K562 (cell line): ENCODE measurements at regions not wholly inside any gene's neighbourhood (a gene's known extent, or its start where the extent isn't known, plus 50 kb on each side); places are given as distances from the start of the nearest gene placed in this dataset.

Experiments
- ATAC-seq: fragments of 200-7000 bp; cut with Tn5 transposase; 3 replicates; pipeline ENCODE4 v1.9.1; 2020; ENCODE audit warnings: moderate library complexity
- BruUV-seq: library from RNA; stranded (reverse); fragments of 400-500 nt; replicated peaks from 2 replicates; lab custom pipeline; 2021; lab: Mats Ljungman, UMichigan
- CTCF ChIA-PET: fragments of 300-600 bp; formaldehyde crosslinking; extraction: SDS; loops from one replicate; lab custom pipeline; 2021; ENCODE audit warnings: low intra/inter-chr PET ratio; lab: Yijun Ruan, JAX
- POLR2A ChIA-PET: fragments of 300-600, 350-650 bp; sonication (Branson Sonifier 250); formaldehyde crosslinking; extraction: SDS; loops from one replicate; lab custom pipeline; 2021; ENCODE audit warnings: antibody characterized with exemption, inconsistent platforms; lab: Yijun Ruan, JAX
- DNase-seq, 4 experiments: peaks; one replicate each; pipeline versions ENCODE4 v3.0.0 to v3.0.0-alpha.2; 2011 to 2018; ENCODE audit warnings: low spot score in 3 of 4, mixed read lengths in 3 of 4; ENCODE audit errors: extremely low read depth in 1 of 4
- FAIRE-seq: peaks from 2 replicates; lab custom pipeline; 2011; peaks lifted over from hg19 to GRCh38; lab: Jason Lieb, UNC
- H2AFZ ChIP-seq: 2 replicates; pipeline ENCODE4 v1.6.0; 2011; ENCODE audit warnings: low read depth, low read length, control low read depth, inconsistent platforms
- H3K27ac ChIP-seq: fragments of 200-600 bp; 3 replicates; pipeline ENCODE4 v1.8.0; 2011; ENCODE audit warnings: low read depth, mild to moderate bottlenecking, control low read depth, inconsistent platforms, low read length, moderate library complexity, mixed read lengths; ENCODE audit errors: extremely low read depth
- H3K27me3 ChIP-seq, 2 experiments: fragments of 300-600 bp in 1 of 2; 2 replicates in 1 of 2; 3 replicates in 1 of 2; pipeline versions ENCODE4 v1.6.0 to v1.8.0; 2011; ENCODE audit warnings: inconsistent platforms in 2 of 2, low read length in 2 of 2, mild to moderate bottlenecking in 1 of 2, mixed read lengths in 1 of 2, moderate library complexity in 1 of 2; ENCODE audit not compliant: control insufficient read depth in 2 of 2, insufficient read depth in 2 of 2
- H3K36me3 ChIP-seq: fragments of 300-600 bp; 3 replicates; pipeline ENCODE4 v1.8.0; 2011; ENCODE audit warnings: mild to moderate bottlenecking, low read length, inconsistent platforms; ENCODE audit not compliant: control insufficient read depth, insufficient read depth
- H3K4me1 ChIP-seq, 2 experiments: fragments of 200-600 bp in 1 of 2; replicated peaks in 1 of 2; 2 replicates in 1 of 2; 3 replicates in 1 of 2; pipeline versions ENCODE4 v1.5.1 to v1.8.0; 2011; ENCODE audit warnings: inconsistent platforms in 2 of 2, low read length in 2 of 2, mild to moderate bottlenecking in 1 of 2, mixed read lengths in 1 of 2, moderate library complexity in 1 of 2; ENCODE audit not compliant: control insufficient read depth in 2 of 2, insufficient read depth in 2 of 2
- H3K4me2 ChIP-seq: 2 replicates; pipeline ENCODE4 v1.6.1; 2011; ENCODE audit warnings: low read length, control low read depth, inconsistent platforms, mixed read lengths; ENCODE audit not compliant: insufficient read depth
- H3K4me3 ChIP-seq: fragments of 200-600 bp; sonication (generic), shearing (Covaris generic); 2 replicates; pipeline ENCODE4 v1.5.1; 2016; ENCODE audit warnings: control low read depth, inconsistent platforms
- H3K79me2 ChIP-seq: fragments of 200-600 bp; 3 replicates; pipeline ENCODE4 v1.8.0; 2011; ENCODE audit warnings: low read length, inconsistent platforms; ENCODE audit not compliant: control insufficient read depth, insufficient read depth
- H3K9ac ChIP-seq, 2 experiments: 2 replicates each; pipeline versions ENCODE4 v1.6.0 to v1.6.1; 2011; ENCODE audit warnings: low read depth in 2 of 2, low read length in 2 of 2, control low read depth in 1 of 2, inconsistent platforms in 1 of 2, mild to moderate bottlenecking in 1 of 2, mixed read lengths in 1 of 2; ENCODE audit not compliant: insufficient read depth in 1 of 2
- H3K9me1 ChIP-seq: one replicate; pipeline ENCODE4 v1.6.0; 2011; ENCODE audit warnings: inconsistent platforms, mild to moderate bottlenecking, low read length, moderate library complexity; ENCODE audit not compliant: control insufficient read depth, insufficient read depth
- H3K9me3 ChIP-seq: replicated peaks from 2 replicates; pipeline ENCODE4 v1.5.1; 2011; ENCODE audit warnings: low read depth, low read length, inconsistent platforms; ENCODE audit not compliant: control insufficient read depth, insufficient read depth
- H4K20me1 ChIP-seq: replicated peaks from 2 replicates; pipeline ENCODE4 v1.6.1; 2011; ENCODE audit warnings: low read length, inconsistent platforms, mixed read lengths; ENCODE audit not compliant: control insufficient read depth, insufficient read depth
- BACH1 ChIP-seq: fragments of 200-800 bp; sonication (Bioruptor generic); IDR thresholded peaks from 2 replicates; pipeline ENCODE4 v1.6.1; 2016; ENCODE audit warnings: missing genetic modification characterization, missing compliant biosample characterization
- CREBBP ChIP-seq: IDR thresholded peaks from one replicate; pipeline ENCODE4 v1.6.1; 2012; ENCODE audit warnings: low read depth, mild to moderate bottlenecking, control low read depth, inconsistent platforms, low read length
- ETV1 ChIP-seq: fragments of 450-650 bp; conservative IDR thresholded peaks from 2 replicates; pipeline ENCODE4 v1.6.1; 2016; ENCODE audit warnings: missing genetic modification characterization, control low read depth, low read depth, missing compliant biosample characterization
- FOSL1 ChIP-seq: fragments of 200-800 bp; sonication (Bioruptor generic); conservative IDR thresholded peaks from 2 replicates; pipeline ENCODE4 v1.6.1; 2016; ENCODE audit warnings: missing genetic modification characterization, missing compliant biosample characterization
- FOXK2 ChIP-seq, 2 experiments: fragments of 450-650 bp; IDR thresholded peaks in 1 of 2; conservative IDR thresholded peaks in 1 of 2; 2 replicates each; pipeline ENCODE4 v1.6.1; 2016; ENCODE audit warnings: low read depth in 2 of 2, mild to moderate bottlenecking in 1 of 2
- NR1H2 ChIP-seq: sonication (generic); formaldehyde crosslinking; IDR thresholded peaks from 2 replicates; pipeline ENCODE4 v1.4.0; 2020; ENCODE audit warnings: mild to moderate bottlenecking, missing genetic modification reagents
- RFX5 ChIP-seq: IDR thresholded peaks from 2 replicates; pipeline ENCODE4 v1.6.1; 2011; ENCODE audit warnings: low read depth, mild to moderate bottlenecking, improper control_type of control experiment, low read length
- THAP12 ChIP-seq: fragments of 250-450 bp; sonication (Bioruptor Pico); IDR thresholded peaks from 2 replicates; pipeline ENCODE4 v1.9.0; 2021; ENCODE audit warnings: mild to moderate bottlenecking, inconsistent platforms
- ZBTB26 ChIP-seq: fragments of 450-650 bp; formaldehyde crosslinking; IDR thresholded peaks from 2 replicates; pipeline ENCODE4 v1.4.0; 2022; ENCODE audit warnings: missing genetic modification characterization
- ZNF143 ChIP-seq: sonication (generic); formaldehyde crosslinking; IDR thresholded peaks from 2 replicates; pipeline ENCODE4 v1.9.0; 2022; ENCODE audit warnings: mild to moderate bottlenecking, missing genetic modification reagents
- in situ Hi-C: fragments of 300-500 bp; cut with MboI; formaldehyde crosslinking; loops from 4 replicates; pipeline ENCODE4 v1.15.0; 2018; ENCODE audit warnings: inconsistent platforms, mixed read lengths
- intact Hi-C: fragments of 100-400 bp; cut with micrococcal nuclease; formaldehyde crosslinking; loops from 2 replicates; pipeline ENCODE4 v1.14.2; 2022
- TF ChIP-seq, protein P1 (sequence below): fragments of 200-800 bp; sonication (Bioruptor generic); IDR thresholded peaks from 2 replicates; pipeline ENCODE4 v1.6.1; 2017; ENCODE audit warnings: missing genetic modification characterization, missing compliant biosample characterization
- TF ChIP-seq, protein P2 (sequence below): fragments of 250-450 bp; sonication (Bioruptor Pico); IDR thresholded peaks from 2 replicates; pipeline ENCODE4 v1.4.0; 2020

GRCh38 chr1:209072481-209072880 is 511.0 kb upstream of the CAMK1G start:
- no TSS peak for BruUV-seq
- Histone ChIP-seq H3K27me3 (no peaks in the 10 kb centered on the region), H3K9me3 (no peaks in the 10 kb centered on the region), H3K4me2 (no peak overlapping the region), H4K20me1 (no peaks in the 10 kb centered on the region), H3K4me3 (no peak overlapping the region), H3K4me1 (no peaks in the 10 kb centered on the region), H3K27ac (no peak overlapping the region), H2AFZ (no peak overlapping the region), H3K9me1 (no peaks in the 10 kb centered on the region), H3K9ac (no peak overlapping the region), H3K36me3 (no peaks in the 10 kb centered on the region), H3K79me2 (no peaks in the 10 kb centered on the region)
- CTCF ChIA-PET = no interaction called here
- no peak for FAIRE-seq
- intact Hi-C loops (no loop called here), in situ Hi-C loops (no loop called here)
- no peak for ATAC-seq
- POLR2A ChIA-PET = no interaction called here
- no peak for DNase-seq
- TF ChIP-seq RFX5 = no peak
- no peak for TF ChIP-seq ETV1 (tag)
- TF ChIP-seq NR1H2 = no peak
- TF ChIP-seq BACH1 (tag) = no peak
- TF ChIP-seq CREBBP = no peak
- TF ChIP-seq THAP12 (CRISPR knock-in tag) = no peak
- TF ChIP-seq, protein P1, sequence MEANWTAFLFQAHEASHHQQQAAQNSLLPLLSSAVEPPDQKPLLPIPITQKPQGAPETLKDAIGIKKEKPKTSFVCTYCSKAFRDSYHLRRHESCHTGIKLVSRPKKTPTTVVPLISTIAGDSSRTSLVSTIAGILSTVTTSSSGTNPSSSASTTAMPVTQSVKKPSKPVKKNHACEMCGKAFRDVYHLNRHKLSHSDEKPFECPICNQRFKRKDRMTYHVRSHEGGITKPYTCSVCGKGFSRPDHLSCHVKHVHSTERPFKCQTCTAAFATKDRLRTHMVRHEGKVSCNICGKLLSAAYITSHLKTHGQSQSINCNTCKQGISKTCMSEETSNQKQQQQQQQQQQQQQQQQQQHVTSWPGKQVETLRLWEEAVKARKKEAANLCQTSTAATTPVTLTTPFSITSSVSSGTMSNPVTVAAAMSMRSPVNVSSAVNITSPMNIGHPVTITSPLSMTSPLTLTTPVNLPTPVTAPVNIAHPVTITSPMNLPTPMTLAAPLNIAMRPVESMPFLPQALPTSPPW (CRISPR knock-in tag) = no peak
- TF ChIP-seq ZBTB26 (CRISPR knock-in tag) = no peak
- TF ChIP-seq FOSL1 (tag) = no peak
- TF ChIP-seq, protein P2, sequence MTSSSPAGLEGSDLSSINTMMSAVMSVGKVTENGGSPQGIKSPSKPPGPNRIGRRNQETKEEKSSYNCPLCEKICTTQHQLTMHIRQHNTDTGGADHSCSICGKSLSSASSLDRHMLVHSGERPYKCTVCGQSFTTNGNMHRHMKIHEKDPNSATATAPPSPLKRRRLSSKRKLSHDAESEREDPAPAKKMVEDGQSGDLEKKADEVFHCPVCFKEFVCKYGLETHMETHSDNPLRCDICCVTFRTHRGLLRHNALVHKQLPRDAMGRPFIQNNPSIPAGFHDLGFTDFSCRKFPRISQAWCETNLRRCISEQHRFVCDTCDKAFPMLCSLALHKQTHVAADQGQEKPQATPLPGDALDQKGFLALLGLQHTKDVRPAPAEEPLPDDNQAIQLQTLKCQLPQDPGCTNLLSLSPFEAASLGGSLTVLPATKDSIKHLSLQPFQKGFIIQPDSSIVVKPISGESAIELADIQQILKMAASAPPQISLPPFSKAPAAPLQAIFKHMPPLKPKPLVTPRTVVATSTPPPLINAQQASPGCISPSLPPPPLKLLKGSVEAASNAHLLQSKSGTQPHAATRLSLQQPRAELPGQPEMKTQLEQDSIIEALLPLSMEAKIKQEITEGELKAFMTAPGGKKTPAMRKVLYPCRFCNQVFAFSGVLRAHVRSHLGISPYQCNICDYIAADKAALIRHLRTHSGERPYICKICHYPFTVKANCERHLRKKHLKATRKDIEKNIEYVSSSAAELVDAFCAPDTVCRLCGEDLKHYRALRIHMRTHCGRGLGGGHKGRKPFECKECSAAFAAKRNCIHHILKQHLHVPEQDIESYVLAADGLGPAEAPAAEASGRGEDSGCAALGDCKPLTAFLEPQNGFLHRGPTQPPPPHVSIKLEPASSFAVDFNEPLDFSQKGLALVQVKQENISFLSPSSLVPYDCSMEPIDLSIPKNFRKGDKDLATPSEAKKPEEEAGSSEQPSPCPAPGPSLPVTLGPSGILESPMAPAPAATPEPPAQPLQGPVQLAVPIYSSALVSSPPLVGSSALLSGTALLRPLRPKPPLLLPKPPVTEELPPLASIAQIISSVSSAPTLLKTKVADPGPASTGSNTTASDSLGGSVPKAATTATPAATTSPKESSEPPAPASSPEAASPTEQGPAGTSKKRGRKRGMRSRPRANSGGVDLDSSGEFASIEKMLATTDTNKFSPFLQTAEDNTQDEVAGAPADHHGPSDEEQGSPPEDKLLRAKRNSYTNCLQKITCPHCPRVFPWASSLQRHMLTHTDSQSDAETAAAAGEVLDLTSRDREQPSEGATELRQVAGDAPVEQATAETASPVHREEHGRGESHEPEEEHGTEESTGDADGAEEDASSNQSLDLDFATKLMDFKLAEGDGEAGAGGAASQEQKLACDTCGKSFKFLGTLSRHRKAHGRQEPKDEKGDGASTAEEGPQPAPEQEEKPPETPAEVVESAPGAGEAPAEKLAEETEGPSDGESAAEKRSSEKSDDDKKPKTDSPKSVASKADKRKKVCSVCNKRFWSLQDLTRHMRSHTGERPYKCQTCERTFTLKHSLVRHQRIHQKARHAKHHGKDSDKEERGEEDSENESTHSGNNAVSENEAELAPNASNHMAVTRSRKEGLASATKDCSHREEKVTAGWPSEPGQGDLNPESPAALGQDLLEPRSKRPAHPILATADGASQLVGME = no peak
- TF ChIP-seq ZNF143 (CRISPR knock-in tag) = no peak
- TF ChIP-seq FOXK2 (conservative IDR thresholded peaks at IDR 0.05 in 1 of 2, IDR thresholded peaks at IDR 0.05 in 1 of 2; ENCODE audit: low read depth in 2 of 2) = no peak
